ENCODE measurements at regions not wholly inside any gene's neighbourhood (a gene's known extent, or its start where the extent isn't known, plus 50 kb on each side); places are given as distances from the start of the nearest gene placed in this dataset.

GRCh38 chr10:117653170-117653515 is 110.6 kb downstream of the EMX2 start (continued):
- TF ChIP-seq POU5F1 (IDR thresholded peaks at IDR 0.05; ENCODE audit: low read depth, low read length) (no peak), USF2 (IDR thresholded peaks at IDR 0.05; ENCODE audit: low read length) (no peak), SRF (IDR thresholded peaks at IDR 0.05; ENCODE audit: low read depth, low read length) (no peak), CEBPB (IDR thresholded peaks at IDR 0.05; ENCODE audit: low read depth, low read length) (no peak)

Data from H1 (cell line).